Thoracic aorta (tissue), 2 donors: ENCODE measurements at regions not wholly inside any gene's neighbourhood (a gene's known extent, or its start where the extent isn't known, plus 50 kb on each side); places are given as distances from the start of the nearest gene placed in this dataset.

Source experiments
- ATAC-seq: fragments of 150-250 bp; one replicate; pipeline ENCODE4 v1.8.0; 2017; ENCODE audit warnings: low read depth; ENCODE audit not compliant: insufficient number of reproducible peaks, low FRiP score
- DNase-seq: peaks from one replicate; pipeline ENCODE4 v3.0.0-alpha.2; 2020; ENCODE audit warnings: low spot score
- H3K27ac ChIP-seq, 2 donors: fragments of 200-600 bp; sonication (generic); 1 replicate in 1 of 2; 2 replicates in 1 of 2; pipeline ENCODE4 v1.5.1; 2016; ENCODE audit warnings: mild to moderate bottlenecking in 2 of 2, moderate library complexity in 2 of 2
- H3K27me3 ChIP-seq: fragments of 200-600 bp; sonication (generic); replicated peaks from 2 replicates; pipeline ENCODE4 v1.6.0; 2016; ENCODE audit warnings: mild to moderate bottlenecking; ENCODE audit not compliant: insufficient read depth
- H3K36me3 ChIP-seq: fragments of 200-600 bp; sonication (generic); one replicate; pipeline ENCODE4 v1.5.1; 2016
- H3K4me1 ChIP-seq, 2 donors: fragments of 200-600 bp; sonication (generic); 1 replicate in 1 of 2; 2 replicates in 1 of 2; pipeline versions ENCODE4 v1.5.1 to v1.6.0; 2016; ENCODE audit warnings: low read depth in 2 of 2, mild to moderate bottlenecking in 1 of 2; ENCODE audit not compliant: control insufficient read depth in 1 of 2
- H3K4me3 ChIP-seq: fragments of 200-600 bp; sonication (generic); 2 replicates; pipeline ENCODE4 v1.5.1; 2016; ENCODE audit warnings: mild to moderate bottlenecking
- H3K9me3 ChIP-seq: fragments of 200-600 bp; sonication (generic); 2 replicates; pipeline ENCODE4 v1.5.1; 2016
- TF ChIP-seq, protein P1 (sequence below): fragments of 200-600 bp; sonication (generic); IDR thresholded peaks from one replicate; pipeline ENCODE4 v1.5.1; 2019; ENCODE audit warnings: antibody characterized with exemption

DNA sequence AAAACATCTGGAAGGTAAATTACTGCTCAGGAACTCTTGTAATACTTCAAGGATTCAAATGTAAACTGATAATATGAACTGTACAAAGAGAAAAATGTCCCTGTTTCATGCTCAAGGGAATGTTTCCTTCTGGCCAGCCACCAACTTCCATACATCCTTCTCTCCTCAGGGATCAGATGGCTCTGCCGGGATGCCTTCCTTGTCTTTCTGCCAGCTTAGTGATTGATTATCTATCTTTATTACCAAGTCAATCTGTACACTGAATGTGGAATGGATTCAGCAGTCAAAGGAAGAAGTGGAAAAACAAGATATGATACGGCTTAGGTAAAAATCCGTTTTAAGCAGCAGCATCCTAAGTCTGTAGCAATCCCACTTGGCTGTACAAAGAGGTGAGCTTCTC is 178.3 kb downstream of the PTN start:
- H3K27ac ChIP-seq = no peak overlapping the region
- no peaks in the 10 kb centered on the region for H3K4me1 ChIP-seq
- DNase-seq (no peak), ATAC-seq (no peak)
- H3K36me3 ChIP-seq = no peaks in the 10 kb centered on the region
- TF ChIP-seq, protein P1, sequence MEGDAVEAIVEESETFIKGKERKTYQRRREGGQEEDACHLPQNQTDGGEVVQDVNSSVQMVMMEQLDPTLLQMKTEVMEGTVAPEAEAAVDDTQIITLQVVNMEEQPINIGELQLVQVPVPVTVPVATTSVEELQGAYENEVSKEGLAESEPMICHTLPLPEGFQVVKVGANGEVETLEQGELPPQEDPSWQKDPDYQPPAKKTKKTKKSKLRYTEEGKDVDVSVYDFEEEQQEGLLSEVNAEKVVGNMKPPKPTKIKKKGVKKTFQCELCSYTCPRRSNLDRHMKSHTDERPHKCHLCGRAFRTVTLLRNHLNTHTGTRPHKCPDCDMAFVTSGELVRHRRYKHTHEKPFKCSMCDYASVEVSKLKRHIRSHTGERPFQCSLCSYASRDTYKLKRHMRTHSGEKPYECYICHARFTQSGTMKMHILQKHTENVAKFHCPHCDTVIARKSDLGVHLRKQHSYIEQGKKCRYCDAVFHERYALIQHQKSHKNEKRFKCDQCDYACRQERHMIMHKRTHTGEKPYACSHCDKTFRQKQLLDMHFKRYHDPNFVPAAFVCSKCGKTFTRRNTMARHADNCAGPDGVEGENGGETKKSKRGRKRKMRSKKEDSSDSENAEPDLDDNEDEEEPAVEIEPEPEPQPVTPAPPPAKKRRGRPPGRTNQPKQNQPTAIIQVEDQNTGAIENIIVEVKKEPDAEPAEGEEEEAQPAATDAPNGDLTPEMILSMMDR = no peak
- no peaks in the 10 kb centered on the region for H3K9me3 ChIP-seq
- H3K27me3 ChIP-seq = no peaks in the 10 kb centered on the region
- H3K4me3 ChIP-seq = no peak overlapping the region

DNA sequence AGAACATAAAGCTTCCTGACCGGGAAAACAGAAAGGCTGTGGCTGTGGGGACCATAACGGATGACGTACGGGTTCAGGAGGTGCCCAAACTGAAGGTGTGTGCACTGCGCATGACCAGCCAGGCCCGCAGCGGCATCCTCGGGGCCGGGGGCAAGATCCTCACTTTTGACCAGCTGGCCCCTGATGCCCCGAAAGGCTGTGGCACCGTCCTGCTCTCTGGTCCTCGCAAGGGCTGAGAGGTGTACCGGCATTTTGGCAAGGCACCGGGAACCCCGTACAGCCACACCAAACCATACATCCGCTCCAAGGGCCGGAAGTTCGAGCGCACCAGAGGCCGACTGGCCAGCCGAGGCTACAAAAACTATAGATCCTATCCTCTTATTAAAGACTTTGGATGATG is 179.3 kb downstream of the PTN start:
- no peaks in the 10 kb centered on the region for H3K4me1 ChIP-seq
- no peak for DNase-seq
- ATAC-seq = no peak
- no peak overlapping the region for H3K27ac ChIP-seq
- H3K36me3 ChIP-seq = no peaks in the 10 kb centered on the region
- no peaks in the 10 kb centered on the region for H3K27me3 ChIP-seq
- TF ChIP-seq, protein P1 = no peak
- H3K9me3 ChIP-seq = no peaks in the 10 kb centered on the region
- no peak overlapping the region for H3K4me3 ChIP-seq

DNA sequence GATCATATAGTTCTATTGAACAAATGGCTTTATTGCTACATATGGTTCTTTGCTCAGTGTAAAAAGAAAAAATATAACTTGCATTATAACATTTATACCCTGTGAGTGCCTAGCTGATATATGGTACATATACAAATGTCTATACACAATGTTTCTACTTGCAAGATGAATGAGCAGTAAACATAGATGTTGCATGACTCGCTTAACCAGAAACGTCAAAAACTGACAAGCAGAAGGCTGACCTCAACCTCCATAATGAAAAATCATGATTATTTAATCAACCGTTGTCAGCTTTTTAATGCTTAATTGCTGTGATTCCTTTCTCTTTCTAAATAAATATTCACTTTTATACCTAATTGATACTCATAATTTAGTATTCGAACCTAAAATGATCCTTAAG is 183.3 kb downstream of the PTN start:
- no peaks in the 10 kb centered on the region for H3K9me3 ChIP-seq
- no peaks in the 10 kb centered on the region for H3K4me1 ChIP-seq
- H3K27me3 ChIP-seq = no peaks in the 10 kb centered on the region
- no peak for ATAC-seq
- no peak overlapping the region for H3K4me3 ChIP-seq
- DNase-seq = no peak
- no peak overlapping the region for H3K27ac ChIP-seq
- no peaks in the 10 kb centered on the region for H3K36me3 ChIP-seq
- TF ChIP-seq, protein P1 = no peak

DNA sequence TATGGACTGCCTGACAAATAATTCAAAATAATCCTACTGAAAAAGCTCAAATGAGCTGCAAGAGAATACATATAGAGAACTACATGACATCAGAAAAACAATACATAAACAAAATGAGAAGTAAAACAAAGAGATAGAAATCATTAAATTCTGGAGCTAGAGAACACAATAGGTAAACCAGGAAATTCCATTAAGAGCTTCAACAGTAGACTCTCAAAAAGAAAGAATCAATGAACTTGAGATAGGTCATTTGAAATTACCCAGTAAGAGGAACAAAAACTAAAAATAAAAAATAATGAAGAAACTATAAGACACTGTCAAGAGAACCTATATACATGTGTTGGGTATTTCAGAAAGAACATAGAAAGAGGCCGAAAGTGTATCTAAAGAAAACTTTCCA is 186.3 kb downstream of the PTN start:
- Histone ChIP-seq H3K4me1 (no peaks in the 10 kb centered on the region), H3K27me3 (no peaks in the 10 kb centered on the region), H3K9me3 (no peaks in the 10 kb centered on the region), H3K4me3 (no peak overlapping the region), H3K27ac (no peak overlapping the region), H3K36me3 (no peaks in the 10 kb centered on the region)
- DNase-seq (no peak), ATAC-seq (no peak)
- TF ChIP-seq, protein P1 = no peak

DNA sequence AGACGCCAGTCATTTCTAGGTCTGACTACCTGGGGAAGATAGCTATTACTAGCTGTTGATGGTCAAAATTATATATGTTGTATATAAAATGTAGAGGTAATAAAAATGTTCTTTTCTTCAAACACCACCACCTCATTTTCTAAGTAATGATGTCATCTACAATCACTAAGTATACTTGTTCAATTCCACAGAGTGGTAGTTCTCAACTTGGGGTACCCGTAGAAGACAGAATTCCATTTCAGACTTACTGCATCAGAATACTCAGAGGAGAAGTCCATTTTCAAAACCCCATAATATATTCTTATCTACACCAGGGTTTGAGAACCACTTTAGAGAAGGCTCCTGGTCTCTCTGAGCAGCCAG is 191.9 kb downstream of the PTN start:
- TF ChIP-seq, protein P1 = no peak
- Histone ChIP-seq H3K27ac (no peak overlapping the region), H3K9me3 (no peaks in the 10 kb centered on the region), H3K4me3 (no peak overlapping the region), H3K4me1 (no peaks in the 10 kb centered on the region), H3K27me3 (no peaks in the 10 kb centered on the region), H3K36me3 (no peaks in the 10 kb centered on the region)
- DNase-seq (no peak), ATAC-seq (no peak)
